CD4-positive, alpha-beta T cell treated with Interferon gamma for 1 hour (primary cell): ENCODE measurements at regions not wholly inside any gene's neighbourhood (a gene's known extent, or its start where the extent isn't known, plus 50 kb on each side); places are given as distances from the start of the nearest gene placed in this dataset.
A peak's percentile ranks its signal among the peaks of the same experiment; 100 is the strongest.

Source experiments
- DNase-seq: peaks from one replicate; pipeline ENCODE4 v3.0.0-alpha.2; 2020

DNA sequence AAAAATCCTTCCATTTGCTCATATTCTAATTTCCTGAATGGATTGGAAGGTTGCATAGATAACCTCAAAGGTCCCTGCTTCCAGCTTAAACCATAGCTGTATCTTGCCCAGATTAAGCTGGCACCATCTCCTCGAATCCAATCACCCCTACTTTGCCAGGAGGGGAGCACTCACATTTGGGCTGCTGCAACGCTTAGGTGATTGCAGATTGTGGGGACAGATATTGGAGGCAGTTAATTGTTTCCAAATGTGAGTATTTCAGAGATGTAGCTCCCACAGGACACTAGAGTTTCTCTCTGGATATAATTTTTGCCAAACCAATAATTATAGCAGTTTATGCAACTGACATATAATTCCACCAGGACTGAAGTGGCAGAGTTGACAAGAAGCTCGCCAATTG is 53.5 kb upstream of the ACSL1 start:
- DNase-seq = no peak

- no peak for DNase-seq
These were observed 56.5 kb upstream of the ACSL1 start for GRCh38 chr4:184882276-184882675.

GRCh38 chr4:184883024-184883423 is 57.3 kb upstream of the ACSL1 start:
- no peak for DNase-seq

DNA sequence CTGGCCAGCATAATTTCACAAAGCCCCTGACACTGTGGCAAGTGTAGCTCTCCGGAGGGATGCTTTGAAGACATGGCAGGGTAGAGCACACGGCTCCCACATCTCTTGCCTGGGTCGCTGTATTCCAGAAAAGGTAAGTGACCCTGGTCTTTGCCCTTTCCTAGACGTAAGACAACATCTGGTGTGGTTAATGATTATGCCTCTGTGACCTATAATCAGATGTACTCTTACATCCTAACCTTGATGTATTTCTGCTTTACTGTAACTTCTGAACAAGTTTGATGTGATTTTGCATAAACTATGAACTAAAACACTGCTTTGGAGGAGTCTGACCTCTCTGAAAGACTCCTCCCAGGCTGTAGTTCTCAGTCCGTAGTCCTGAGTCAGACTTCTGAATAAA is 59.1 kb upstream of the ACSL1 start:
- no peak for DNase-seq

GRCh38 chr4:184885602-184886001 is 59.8 kb upstream of the ACSL1 start:
- DNase-seq = no peak

- no peak for DNase-seq
These were observed 61.6 kb upstream of the ACSL1 start for GRCh38 chr4:184887333-184887732.

DNA sequence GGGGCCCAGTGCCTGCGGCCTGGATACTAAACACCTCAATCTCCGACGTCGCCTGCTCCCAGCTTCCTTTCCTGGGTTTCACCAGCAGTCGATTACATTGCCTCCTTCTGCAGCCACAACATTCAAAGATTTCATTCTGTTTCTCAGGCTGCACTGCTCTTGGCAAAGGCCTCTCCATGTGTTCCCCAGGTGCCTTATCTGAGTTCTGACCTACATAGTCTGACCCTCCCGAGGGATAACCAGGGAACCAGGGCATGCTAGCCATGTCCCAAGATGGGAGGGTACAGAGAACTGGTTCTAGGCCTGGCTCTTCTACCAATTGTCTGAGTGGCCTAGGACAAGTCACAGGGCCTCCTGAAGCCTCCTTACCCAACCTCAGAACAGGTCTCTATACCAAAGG is 62.2 kb upstream of the ACSL1 start:
- DNase-seq = no peak

DNA sequence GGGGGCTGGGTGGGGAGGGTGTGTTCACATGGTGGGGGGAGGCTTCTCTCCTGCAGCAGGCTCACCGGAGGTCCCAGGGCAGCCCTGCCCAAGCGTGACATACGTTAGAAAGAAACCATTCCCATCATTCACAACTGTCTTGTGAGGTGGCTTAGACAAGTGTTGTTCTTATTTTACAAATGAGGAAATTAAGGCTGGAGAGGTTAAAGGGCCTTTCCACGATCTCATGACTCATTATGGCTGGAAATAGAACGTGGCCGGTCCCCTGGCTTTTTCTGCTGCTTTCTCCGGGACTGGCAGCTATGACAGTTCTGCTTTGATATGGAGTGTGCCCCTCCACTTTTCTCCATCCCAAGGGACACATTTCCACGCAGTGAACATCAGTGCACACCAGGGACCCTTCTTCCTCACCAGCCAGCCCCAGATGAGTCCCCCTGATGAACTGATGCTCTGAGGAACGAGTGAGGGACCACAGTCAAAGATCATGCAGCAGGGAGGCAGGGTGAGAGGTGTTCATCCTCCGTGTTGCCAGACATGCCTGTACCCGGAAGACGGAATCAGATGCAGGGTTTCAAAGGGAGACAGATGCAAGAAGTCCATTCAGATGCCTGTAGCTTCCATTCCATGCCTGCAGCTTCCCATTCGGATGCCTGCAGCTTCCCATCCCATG is 64.0 kb upstream of the ACSL1 start:
- DNase-seq = peak; percentile 40

DNA sequence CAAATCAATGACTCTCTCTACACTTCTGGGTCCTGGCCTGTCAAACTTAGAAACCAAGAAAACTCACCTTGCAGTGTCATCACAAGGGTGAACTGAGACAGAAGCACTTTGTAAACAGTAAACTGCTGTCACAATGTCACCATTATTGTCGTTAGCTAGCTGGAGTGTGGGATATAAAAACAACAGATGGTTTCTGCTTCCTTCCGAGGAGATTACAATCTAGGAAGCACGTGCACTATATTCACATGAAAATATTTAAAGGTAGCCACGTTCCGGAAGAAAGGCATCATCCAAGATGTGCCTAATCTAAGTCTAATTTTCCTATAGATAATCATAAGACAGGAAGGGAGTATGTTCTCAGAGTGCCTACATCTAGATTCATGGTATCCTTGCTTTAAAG is 64.7 kb upstream of the ACSL1 start:
- DNase-seq = no peak

GRCh38 chr4:184891816-184892397 is 66.1 kb upstream of the ACSL1 start:
- DNase-seq = no peak

DNA sequence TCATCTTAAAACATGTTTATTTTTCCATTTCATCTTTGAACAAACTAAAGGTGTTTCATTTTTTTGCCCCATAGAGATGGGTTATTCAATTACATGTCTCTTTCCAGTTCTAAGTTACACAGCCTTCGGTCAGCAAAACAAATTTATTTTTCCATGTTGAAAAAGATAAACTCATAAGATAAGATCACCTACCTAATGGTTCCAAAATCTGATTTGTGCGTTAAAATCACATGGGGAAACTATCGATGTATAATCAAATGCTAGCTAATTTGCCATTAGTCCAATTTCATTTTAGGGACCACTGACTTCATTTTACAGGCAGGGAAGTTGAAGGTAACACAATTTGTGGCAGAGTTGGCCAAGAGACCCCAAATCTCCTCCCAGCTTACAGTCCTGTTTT is 67.2 kb upstream of the ACSL1 start:
- no peak for DNase-seq

DNA sequence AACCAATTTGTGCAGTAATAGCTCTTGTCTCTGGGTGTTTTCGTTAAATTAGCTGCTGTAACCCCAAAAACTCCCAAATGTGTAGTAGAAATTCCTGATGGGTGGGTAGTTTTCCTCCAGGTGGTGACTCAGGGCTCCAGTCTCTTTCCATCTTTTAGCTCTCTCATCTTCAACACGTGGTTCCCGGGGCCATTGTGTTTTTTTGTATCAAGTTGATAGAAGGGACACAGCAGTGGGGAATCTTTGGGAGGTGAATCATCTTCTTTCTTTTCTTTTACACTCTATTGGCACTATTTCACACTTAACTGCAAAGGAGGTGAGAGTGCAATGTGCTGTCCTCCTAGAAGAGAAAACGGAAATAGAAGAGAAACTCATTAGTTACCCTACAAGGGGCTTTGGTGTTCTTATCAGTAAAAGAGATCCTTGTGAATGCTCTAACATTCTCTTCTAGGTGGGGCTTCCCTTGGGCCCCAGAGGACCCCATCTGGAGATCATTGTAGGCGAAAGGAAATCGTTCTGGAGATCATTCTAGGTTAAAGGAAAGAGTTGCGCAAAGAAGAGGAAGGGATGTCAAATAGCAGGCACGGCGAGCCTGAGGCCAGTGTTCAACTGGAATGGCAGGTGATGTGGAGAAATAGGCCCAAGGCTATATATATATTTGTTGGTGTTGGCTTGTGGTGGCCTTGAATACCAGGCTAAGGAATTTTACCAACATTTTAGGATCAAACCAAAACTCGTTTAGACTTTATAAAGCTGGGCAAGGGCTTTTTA is 68.2 kb upstream of the ACSL1 start:
- no peak for DNase-seq

- DNase-seq = no peak
These were observed 69.4 kb upstream of the ACSL1 start for GRCh38 chr4:184895012-184895695.

- peak; percentile 75 for DNase-seq
These were observed 71.3 kb upstream of the ACSL1 start for GRCh38 chr4:184896868-184897715.

DNA sequence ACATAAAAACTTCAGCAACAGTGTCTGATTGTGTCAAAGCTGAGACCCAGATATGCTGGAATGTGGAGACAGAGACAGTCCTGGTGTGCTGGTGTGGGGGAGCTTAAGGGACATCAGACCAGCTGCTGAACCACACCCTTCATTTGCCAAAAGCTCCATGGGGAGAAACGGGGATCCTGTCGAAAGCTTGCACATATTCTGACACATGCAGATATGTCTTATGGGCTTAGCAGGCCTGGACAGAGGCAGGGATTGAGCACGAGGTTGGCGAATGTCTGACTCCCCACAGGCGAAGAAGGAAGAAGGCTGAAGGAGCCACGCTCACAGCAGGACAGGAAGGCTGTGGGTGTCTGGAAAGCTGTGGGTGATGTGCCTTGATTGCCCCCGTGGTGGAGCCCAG is 72.1 kb upstream of the ACSL1 start:
- DNase-seq = no peak

- DNase-seq = no peak
These were observed 73.0 kb upstream of the ACSL1 start for GRCh38 chr4:184898793-184899192.

- DNase-seq = peak; percentile 46
These were observed 73.7 kb upstream of the ACSL1 start for GRCh38 chr4:184899261-184900134.

DNA sequence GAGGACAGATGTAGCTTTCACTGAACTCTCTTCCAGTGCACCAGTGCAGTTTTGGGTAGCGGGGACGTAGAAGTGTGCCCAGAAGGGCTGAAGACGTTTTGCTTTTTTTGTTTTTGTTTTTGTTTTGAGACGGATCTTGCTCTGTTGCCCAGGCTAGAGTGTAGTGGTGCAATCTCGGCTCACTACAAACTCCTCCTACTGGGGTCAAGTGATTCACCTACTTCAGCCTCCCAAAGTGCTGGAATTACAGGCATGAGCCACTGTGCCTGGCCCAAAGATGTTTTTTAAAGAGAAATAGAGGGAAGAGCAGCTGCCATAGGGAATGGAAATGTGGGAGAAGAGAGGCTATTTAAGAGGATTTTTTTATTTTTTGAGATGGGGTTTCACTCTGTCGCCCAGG is 74.4 kb upstream of the ACSL1 start:
- DNase-seq = no peak

GRCh38 chr4:184902550-184902949 is 76.8 kb upstream of the ACSL1 start:
- no peak for DNase-seq

- no peak for DNase-seq
These were observed 80.8 kb upstream of the ACSL1 start for GRCh38 chr4:184906480-184907097.

GRCh38 chr4:184907216-184907615 is 81.4 kb upstream of the ACSL1 start:
- DNase-seq = no peak
